Stimulated activated CD8-positive, alpha-beta memory T cell treated with anti-CD3 and anti-CD28 coated beads, Interleukin-12 subunit alpha, Interleukin-12 subunit beta, amount 100 ng/mL, for 24 hours (primary cell): ENCODE measurements at regions not wholly inside any gene's neighbourhood (a gene's known extent, or its start where the extent isn't known, plus 50 kb on each side); places are given as distances from the start of the nearest gene placed in this dataset.

ENCODE experiments used
- DNase-seq: peaks from one replicate; pipeline ENCODE4 v3.0.0-alpha.2; 2020; ENCODE audit errors: extremely low read depth

- no peak for DNase-seq
Observed at GRCh38 chr6:147756891-147757290, 248.4 kb downstream of the SAMD5 start.

DNA sequence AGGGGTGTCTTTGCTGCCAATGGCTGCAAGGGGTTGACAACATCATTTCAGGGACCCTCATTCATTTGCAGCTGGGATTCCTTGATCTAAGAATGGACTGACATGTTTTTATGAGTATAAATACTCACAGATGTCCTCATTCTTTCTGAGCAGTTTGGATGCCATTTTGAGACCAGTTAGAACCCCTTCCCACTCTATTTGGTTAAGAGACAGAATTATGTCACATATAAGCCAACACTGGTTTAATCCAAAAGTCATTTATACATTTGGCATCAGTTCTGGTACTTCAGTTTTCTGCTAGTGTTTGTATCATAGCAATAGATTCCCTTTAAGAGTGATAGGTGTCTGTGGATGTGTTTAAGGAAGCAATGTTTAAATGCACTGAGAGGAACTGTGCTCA, 248.8 kb downstream of the SAMD5 start:
- no peak for DNase-seq

- no peak for DNase-seq
Observed at GRCh38 chr6:147758303-147758702, 249.8 kb downstream of the SAMD5 start.

DNA sequence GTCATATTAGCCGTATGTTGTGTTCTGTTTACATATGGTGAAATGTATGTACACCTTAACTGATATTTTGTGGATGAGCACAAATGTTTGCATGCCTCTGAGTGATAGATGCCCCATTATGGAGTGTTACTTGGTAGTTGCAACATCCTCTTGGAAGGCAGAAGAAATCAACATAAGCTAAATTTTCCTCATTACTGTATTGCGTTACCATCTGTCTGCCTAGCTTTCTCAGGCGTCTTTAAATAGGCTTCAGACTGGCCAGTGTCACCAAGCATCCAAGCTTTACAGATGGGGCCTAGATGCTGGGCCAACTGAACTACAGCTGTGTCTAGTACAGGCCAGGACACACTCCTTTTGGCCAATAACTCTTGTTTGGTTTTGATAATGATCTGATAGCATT, 250.6 kb downstream of the SAMD5 start:
- DNase-seq: no peak

DNA sequence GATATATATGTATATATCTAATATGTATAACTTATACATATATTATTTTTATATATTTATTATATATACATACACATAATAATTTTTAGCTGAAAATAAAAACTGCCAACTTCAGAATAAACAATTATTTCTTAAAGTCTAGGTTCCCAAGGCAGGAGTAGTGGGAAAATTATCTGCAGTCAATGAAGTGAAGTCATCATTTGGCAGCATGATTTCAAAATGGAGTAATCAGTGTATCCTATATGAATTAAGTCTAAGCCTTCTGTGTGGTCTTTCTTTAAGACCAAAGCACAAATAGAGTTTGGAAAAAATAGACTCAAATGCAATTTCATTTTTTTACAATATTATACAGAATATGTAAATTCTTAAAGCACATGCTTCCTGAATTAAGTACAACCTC, 251.0 kb downstream of the SAMD5 start:
- no peak for DNase-seq

DNA sequence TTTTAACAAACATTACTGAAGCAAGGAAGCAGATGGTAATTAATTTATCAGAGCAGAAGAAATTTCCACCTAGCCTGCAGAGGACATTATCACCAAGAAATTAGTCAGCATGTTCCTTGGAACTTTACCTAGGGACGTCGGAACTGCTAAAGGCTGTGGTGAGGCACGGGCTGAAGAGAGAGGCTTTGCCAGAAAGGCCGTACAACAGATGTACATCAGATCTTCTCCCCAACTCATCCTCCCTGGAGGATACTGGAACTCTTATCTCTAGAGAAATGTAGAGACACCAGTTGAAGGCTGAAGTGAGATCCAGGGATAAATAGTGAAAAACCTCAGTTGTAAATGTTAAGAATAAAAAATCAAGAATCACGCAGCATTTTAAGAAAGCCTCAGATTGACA, 257.1 kb downstream of the SAMD5 start:
- DNase-seq: no peak

GRCh38 chr6:147768969-147769368, 260.5 kb downstream of the SAMD5 start:
- DNase-seq: no peak

GRCh38 chr6:147769496-147770087, 261.1 kb downstream of the SAMD5 start:
- DNase-seq: no peak

GRCh38 chr6:147770221-147770620, 261.7 kb downstream of the SAMD5 start:
- DNase-seq: no peak

GRCh38 chr6:147772724-147773123, 264.2 kb downstream of the SAMD5 start:
- DNase-seq: no peak

GRCh38 chr6:147774856-147775255, 266.4 kb downstream of the SAMD5 start:
- no peak for DNase-seq

GRCh38 chr6:147776631-147777213, 268.2 kb downstream of the SAMD5 start:
- DNase-seq: no peak

GRCh38 chr6:147779624-147780023, 271.1 kb downstream of the SAMD5 start:
- no peak for DNase-seq

GRCh38 chr6:147782302-147782701, 273.8 kb downstream of the SAMD5 start:
- no peak for DNase-seq

- DNase-seq: no peak
Observed at GRCh38 chr6:147784371-147784770, 275.9 kb downstream of the SAMD5 start.

DNA sequence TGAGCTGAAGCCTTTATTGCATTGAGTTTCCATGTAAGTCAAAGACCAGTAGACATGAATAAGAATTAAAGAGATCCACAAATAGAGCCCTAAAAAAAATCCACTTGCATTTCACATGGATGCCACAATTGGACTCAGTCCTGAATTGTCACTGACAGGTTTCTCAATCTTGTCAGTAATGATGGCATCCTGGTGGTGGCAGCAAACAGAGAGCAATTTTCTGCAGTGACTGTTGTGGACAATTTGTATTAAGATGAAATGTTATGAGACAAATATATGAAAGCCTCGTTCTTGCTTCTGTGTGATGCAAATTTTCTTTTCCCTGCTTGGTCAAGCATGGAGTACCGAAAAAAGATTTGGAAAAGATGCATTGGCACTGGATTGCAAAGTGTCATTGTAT, 278.9 kb downstream of the SAMD5 start:
- no peak for DNase-seq

DNA sequence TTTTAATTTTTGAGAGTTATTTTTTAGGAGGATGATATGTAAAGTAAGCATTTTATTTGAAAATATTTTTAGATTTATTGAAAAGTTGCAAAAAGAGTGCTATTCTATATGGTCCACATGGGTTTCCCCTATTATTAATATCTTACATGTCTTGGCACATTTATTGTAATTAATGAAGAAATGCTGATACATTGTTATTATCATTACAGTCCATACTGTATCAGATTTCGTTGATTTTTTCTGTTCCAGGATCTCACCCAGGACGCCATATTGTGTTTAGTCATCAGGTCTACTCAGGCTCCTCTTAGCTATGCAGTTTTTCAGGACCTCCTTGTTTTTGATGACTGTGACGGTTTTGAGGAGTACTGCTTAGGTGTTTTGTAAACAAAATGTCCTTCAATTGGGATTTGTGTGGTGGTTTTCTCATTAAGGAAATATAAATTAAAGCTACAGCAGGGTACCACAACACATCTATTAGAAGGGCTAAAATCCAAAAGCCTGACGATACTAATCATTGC, 281.0 kb downstream of the SAMD5 start:
- no peak for DNase-seq

DNA sequence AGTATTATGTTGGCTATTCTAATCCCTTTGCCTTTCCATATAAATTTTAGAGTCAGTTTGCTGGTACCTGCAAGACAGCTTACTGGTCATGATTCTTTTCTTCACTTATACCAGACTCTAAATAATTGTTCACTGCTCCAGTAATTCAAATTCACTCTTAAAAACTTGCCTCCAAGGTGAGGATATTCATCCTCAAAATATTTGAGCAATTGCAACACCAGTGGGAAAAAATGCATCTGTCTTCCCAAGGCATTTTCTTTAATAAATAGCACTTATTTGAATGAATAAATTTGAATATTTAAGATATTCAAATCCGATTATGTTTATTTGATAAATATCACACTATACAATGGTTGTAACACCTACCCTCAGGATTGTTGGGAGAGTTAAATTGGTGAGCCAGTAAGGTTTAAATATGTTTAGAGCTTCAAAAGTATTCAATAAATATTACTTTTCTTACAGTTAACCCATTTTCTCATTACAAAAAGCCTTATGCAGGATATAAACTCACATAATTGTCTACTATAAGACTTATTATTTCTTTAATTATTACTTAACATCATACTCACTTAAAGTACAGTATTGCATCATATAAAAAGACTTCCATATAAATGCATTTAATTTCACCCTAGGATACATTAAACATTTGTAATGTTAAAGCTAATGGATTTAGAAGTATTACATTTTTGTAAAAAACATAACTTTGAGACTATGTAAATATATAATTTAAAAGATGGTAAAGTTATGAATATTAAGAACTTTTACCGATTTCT, 285.6 kb downstream of the SAMD5 start:
- no peak for DNase-seq

DNA sequence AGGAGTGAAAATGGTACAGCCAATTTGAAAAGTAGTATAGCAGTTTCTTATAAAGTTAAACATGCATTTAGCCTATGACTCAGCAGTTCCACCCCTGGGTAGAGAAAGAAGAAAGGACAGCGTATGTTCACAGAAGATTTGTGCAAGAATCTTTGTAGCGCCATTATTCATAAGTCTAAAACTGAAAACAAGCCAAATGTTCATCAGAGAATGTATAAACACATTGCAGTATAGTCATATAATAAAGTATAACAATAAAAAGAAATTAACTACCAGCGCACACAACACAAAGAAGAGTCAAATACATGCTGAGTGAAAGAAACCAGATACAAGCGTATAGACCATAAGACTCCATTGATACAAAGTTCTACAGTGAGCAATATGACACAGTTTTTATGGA, 294.0 kb downstream of the SAMD5 start:
- no peak for DNase-seq

DNA sequence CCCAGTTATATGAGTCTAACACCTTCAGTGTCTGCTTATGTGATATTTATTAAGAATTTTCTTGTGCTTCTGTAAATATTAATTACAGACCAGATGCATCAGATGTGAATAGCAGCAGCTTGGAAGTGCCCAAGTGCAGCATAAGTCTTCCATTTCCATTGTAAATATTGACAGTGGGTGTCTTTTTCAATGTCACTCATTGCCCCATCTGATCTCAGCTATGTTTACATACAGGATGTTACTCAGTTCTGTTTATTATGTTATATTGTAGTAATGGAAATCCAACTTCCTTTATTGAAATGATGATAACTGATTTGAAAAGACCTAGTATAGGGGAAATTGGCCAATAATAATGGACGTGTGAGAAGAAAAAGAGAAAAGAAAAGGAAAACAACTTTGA, 296.7 kb downstream of the SAMD5 start:
- DNase-seq: no peak

GRCh38 chr6:147806697-147807096, 298.2 kb downstream of the SAMD5 start:
- no peak for DNase-seq

DNA sequence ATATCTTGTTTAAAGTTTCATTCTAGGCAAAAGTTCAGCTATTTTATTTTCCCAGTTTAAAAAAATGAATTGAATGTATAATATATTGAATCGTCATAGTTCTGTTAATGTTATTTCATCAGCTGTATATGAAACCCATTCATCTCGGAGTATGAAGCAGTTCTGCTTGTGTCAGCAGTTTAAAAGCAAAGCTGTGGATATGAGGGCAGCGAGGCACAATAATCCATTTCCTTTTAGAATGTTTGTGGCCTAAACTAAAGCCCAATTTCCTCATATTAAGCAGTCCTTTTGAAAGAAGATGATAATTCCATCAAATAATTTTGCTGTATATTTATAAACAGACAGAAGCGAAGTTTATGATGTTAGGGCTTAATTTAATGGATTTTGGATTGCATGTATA, 300.1 kb downstream of the SAMD5 start:
- no peak for DNase-seq
